OCI-M1 (cell line): ENCODE measurements at regions not wholly inside any gene's neighbourhood (a gene's known extent, or its start where the extent isn't known, plus 50 kb on each side); places are given as distances from the start of the nearest gene placed in this dataset.
A peak's percentile ranks its signal among the peaks of the same experiment; 100 is the strongest.

ENCODE experiments used
- DNase-seq: peaks from one replicate; lab custom pipeline; 2025; lab: John Stamatoyannopoulos, UW

DNA sequence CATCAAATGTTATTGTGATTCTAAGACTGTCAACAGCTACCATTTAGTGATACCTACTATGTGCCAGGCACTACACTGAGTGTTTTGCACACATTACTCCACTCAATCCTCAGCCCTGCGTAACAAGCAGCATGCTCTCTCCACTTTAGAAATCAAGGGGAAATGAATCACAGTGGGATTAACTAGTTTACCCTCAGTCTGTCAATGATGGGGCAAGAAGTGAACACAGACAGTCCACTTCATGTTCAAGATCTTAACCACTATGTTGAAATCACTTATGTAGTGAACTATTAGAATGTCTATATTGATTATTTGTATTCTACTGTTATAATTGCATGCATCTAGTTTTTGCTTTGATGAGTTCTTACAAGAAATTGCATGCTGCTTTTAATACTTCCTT, 165.3 kb downstream of the LTN1 start:
- DNase-seq: no peak

- no peak for DNase-seq
These were observed 166.1 kb downstream of the LTN1 start for GRCh38 chr21:28826569-28826968.

DNA sequence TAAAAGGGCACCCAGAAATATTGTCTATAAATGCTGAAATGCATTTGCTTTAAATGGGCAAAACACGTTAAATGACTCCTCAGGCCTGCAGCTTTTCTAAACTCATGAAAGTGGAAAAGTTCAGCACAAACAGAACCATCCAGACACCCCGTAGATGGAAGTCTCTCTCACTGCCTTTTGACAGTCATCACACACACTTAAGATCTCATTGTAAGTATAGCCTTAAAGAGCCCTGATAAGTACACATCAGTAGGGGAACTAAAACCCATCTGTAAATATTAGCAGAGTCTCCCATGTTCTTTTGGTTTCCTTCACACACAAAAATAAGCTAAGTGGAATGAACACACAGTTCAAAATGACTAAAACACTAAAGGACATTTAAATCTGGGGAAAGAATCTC, 166.7 kb downstream of the LTN1 start:
- DNase-seq: no peak

DNA sequence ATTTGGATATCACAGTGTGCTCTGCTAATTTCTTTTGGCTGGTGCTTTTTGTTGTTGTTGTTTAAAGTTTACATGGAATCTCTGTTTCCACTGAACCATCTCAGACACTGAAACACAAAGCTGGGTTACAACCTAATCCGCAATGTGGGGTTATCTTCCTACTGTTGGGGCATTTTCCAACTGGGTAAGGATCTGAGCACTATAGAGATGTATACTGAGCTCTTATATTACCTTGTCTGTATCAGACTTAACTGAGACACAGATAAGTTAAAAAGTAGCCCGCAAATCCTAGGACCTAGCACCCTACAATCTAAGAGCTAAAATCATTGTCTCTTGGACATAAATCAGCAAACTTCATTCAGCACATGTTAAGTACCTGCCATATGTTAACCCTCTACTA, 169.2 kb downstream of the LTN1 start:
- DNase-seq: no peak

DNA sequence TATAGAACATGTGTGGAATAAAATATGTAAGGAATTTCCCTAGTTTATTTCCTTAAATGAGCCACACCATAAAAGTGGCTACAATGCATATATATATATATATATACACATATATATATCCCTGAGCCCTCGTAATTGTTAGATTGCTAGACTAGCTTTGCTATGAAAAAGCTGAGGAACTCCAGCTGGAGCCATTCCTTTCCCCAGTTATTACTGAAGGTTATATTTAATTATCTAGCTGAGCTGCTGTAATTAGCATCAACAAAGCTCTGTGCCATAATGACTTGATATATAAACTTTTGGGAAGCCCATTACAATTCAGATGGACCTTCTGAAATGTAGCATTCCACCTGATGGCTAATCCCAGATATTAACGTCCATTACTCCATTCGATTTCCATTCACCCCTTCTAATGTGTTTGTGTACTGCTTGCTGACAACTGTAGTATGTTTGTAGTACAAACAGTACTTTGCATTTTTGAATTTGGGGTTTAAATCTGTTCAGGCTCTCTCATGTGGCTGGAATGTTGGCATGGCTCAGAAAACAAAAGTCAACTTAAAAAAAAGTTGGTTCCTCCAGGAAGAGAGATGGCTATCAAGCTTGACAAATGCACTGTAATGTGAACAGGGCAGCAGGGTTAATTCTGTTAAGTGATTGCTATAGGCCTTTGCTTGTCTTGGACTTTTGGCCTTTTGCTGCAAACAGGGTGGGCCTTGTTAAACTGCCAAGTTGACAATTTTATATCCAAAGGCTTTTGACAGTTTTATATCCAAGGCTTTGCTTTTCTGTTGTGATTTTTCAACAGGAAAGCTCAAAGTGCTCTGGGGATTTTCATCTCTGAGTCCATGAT, 170.0 kb downstream of the LTN1 start:
- peak; percentile 34 for DNase-seq

GRCh38 chr21:28822123-28822399, 170.6 kb downstream of the LTN1 start:
- DNase-seq: no peak

GRCh38 chr21:28821276-28822122, 171.2 kb downstream of the LTN1 start:
- no peak for DNase-seq

DNA sequence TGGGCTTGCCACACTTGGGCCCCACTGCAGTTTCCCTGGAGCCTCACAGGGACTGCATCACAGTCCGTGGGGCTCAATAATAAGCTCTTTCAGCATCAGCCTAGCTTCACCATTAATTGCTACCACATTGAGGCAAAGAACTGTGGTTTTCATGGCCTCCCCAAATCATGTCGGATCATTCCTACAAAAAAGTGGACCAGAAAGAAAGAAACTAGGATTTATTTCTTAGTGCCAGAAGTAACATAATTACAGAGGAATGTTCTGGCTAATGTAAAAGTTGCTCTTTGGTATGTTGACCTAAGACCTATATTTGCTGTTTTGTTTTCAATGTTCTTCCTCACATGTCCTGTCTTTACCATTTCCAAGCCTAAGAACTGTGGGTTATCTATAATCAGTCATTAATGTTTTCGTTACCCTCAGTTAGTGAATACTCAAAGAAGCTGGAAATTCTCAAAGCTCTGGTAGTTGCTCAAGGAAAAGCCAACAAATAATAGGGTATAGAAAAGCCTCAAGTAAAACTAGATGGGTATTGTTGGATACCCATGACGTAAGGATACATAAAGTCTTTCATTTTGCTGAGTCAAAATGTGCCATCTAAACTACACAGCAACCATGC, 173.9 kb downstream of the LTN1 start:
- DNase-seq: no peak

GRCh38 chr21:28817871-28818270, 174.8 kb downstream of the LTN1 start:
- DNase-seq: no peak

DNA sequence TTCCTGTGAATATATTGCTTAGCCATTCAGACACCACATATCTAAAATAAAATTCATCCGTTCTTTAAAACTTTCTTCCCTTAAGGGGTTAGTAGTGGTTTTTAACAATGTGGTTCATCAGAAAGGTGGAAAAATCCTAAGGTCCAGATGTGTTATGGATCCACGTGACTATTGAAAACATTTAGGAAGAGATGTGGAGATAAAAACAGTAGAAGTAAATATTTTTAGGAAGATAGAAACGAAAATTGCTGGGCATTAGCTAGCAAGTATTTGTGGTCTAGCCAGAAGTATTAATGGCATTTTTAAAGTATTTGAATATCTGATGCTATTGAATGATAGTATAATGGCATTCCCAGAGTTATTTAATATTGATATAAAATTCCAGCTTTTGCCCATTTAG, 180.8 kb downstream of the LTN1 start:
- DNase-seq: no peak

DNA sequence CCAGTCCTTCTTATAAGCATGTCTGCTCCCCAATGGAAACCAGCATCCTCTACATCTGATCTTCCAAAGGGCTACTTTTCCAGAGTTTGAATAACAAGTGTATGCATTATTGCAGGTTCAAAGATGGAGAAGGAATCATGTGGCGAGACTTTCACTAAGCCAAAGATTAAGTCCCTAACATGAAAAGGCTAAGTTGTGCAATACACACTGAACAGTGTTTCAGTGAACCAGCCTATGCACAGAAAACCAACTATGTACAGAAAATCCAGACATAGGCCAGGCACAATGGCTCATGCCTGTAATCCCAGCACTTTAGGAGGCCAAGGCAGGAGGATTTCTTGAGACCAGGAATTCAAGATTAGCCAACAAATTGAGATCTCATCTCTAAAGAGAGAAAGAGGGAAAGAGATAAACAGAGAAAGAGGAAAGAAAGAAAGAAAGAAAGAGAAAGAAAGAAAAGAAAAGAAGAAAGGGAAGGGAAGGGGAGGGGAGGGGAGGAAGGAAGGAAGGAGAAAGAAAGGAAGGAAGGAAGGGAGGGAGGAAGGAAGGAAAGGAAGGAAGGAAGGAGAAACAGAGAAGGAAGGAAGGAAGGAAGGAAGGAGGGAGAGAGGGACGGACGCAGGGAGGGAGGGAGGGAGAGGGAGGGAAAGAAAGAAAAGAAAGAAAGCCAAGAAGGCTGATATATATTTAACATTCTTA, 181.7 kb downstream of the LTN1 start:
- DNase-seq: no peak

DNA sequence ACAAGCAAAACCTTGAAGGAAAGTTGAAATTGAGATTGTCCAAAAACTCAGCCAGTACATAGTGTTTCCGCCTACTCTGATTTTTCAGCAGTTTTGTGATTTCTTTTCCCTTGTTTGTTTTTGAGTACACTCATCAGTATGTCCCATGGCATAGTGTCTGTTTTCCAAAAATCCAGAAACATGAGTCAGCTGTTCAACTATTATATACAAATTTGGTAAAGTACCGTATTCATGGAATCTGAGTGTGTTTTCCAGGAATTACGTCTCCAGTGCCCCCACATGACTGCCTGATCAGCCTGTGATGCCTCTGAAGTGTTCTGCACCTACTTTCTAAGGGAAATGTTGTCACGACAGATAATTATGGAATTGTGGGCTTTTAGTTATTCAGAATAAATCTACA, 186.8 kb downstream of the LTN1 start:
- no peak for DNase-seq

- no peak for DNase-seq
These were observed 188.5 kb downstream of the LTN1 start for GRCh38 chr21:28804089-28804670.

GRCh38 chr21:28801906-28802305, 190.8 kb downstream of the LTN1 start:
- no peak for DNase-seq

GRCh38 chr21:28799926-28800325, 192.8 kb downstream of the LTN1 start:
- DNase-seq: no peak

DNA sequence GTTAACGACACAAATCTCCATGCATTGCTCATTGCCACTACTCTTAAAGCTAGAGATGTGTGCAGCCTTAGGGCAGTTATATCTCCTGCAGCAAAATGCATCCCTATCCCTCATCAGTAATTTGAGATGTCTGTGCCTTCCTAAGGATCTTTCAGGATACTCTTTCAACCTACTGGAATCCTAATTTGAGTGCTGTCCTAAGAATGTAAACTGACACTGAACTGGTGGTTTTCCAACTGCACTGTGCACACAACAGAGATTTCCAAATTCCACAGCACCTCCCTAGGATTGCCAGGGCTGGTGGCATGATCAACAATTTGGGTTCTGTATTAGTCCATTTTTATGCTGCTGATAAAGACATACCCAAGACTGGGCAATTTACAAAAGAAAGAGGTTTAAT, 193.9 kb downstream of the LTN1 start:
- DNase-seq: no peak

DNA sequence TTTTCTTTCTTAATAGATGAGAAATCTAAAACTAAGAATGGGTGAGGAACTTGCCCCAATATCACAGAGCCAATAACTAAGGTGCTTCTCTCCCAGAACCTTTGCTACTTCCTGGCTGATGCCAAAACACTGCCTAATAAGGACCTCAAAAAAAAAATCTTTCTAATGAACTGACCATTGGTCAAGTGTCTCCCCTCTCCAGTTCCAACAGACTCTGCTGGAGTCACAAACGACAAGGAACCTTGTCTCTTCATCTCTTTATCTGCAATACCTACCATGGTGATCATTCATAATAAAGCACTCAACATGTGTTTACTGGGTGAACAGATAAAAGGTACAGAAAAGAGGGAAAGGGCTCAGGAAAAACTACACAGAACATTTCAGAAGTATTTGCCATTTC, 197.4 kb downstream of the LTN1 start:
- DNase-seq: no peak

DNA sequence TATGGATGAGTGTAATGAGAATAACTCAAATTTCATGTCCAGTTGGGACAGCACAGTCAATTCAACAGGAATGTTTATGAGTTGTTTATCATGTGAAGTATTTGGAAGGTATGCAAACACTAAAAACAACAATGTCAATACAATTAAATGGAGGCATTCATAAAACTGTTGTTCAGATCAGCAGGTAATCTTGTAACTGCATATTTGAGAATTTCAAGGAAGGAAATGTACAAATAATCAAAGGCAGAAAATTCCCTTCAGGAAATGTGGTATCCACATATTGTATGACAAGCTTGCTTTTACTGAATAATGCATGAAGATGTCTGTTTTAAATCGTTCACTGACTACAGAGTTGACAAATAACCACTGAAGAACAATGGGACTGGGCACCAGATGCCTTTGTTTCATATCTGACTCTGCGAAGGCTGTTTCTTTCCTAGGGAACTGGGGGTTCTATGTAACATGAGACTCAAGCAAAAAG, 198.3 kb downstream of the LTN1 start:
- DNase-seq: no peak

DNA sequence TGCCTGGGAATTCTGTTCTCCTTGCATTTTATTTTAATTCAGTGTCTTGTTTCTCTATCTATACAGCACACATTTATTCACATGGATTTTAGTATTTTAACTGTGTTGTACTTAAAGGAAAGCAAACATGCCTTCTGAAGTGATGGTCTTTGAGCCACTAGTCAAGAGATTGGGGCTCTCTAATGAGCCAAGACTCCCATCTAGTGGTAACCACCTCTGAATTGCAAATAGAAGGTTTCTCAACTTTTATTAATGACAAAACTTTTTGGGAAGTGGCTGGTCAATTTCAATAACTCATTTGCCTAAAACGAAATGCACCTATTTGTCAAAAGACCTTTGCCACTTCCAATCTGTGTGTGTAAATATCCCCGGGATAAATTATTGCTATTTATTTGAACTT, 199.6 kb downstream of the LTN1 start:
- peak; percentile 80 for DNase-seq

DNA sequence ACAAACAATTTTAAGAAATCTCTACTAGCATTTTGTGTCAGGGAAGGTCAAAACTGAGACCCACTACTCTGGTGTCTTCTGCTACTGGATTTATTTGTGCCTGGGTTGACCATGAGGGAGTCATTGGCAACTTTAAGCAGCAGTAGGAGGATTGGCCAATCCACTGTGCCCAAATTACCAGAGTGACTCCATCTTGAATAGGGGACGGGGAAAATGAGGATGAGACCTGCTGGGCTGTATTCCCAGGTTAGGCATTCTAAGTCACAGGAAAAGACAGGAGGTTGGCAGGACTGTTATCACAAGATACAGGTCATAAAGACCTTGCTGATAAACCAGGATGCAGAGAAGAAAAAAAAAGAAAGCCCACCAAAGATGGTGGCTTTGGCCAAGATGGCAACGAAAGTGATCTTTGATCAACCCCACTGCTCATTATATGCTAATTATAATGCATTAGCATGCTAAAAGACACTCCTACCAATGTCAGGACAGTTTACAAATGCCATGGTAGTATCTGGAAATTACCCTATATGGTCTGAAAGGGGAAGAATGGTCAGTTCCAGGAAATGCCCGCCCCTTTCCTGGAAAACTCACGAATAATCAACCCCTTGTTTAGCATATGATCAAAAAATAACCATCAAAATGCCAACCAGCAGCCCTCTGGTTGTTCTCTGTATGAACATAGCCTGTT, 200.9 kb downstream of the LTN1 start:
- peak; percentile 95 for DNase-seq

GRCh38 chr21:28790335-28790734, 202.3 kb downstream of the LTN1 start:
- peak; percentile 71 for DNase-seq
